Activated naive CD4-positive, alpha-beta T cell treated with anti-CD3 and anti-CD28 coated beads, Interleukin-2, amount 10 ng/mL, durations not matched to agents 7 days and 5 days (primary cell): ENCODE measurements at regions not wholly inside any gene's neighbourhood (a gene's known extent, or its start where the extent isn't known, plus 50 kb on each side); places are given as distances from the start of the nearest gene placed in this dataset.

Experiments
- CTCF ChIA-PET: fragments of 350-600 bp; sonication (Branson Sonifier 250); formaldehyde crosslinking; loops from one replicate; lab custom pipeline; 2021; ENCODE audit warnings: antibody characterized with exemption; lab: Charles Lee
- DNase-seq: peaks from one replicate; pipeline ENCODE4 v3.0.0-alpha.2; 2020
- H3K27ac Mint-ChIP-seq: one replicate; pipeline ENCODE4 v1.8.0; 2021; ENCODE audit warnings: mild to moderate bottlenecking, moderate library complexity, mixed read lengths
- H3K27me3 Mint-ChIP-seq: one replicate; pipeline ENCODE4 v1.8.0; 2021; ENCODE audit warnings: mild to moderate bottlenecking, mixed read lengths
- H3K36me3 Mint-ChIP-seq: one replicate; pipeline ENCODE4 v1.8.0; 2021; ENCODE audit warnings: mixed read lengths
- H3K4me1 Mint-ChIP-seq: one replicate; pipeline ENCODE4 v1.8.0; 2021; ENCODE audit warnings: mixed read lengths
- H3K4me3 Mint-ChIP-seq: one replicate; pipeline ENCODE4 v1.8.0; 2021; ENCODE audit warnings: mild to moderate bottlenecking, moderate library complexity, mixed read lengths
- H3K9me3 Mint-ChIP-seq: one replicate; pipeline ENCODE4 v1.8.0; 2021; ENCODE audit warnings: mixed read lengths

DNA sequence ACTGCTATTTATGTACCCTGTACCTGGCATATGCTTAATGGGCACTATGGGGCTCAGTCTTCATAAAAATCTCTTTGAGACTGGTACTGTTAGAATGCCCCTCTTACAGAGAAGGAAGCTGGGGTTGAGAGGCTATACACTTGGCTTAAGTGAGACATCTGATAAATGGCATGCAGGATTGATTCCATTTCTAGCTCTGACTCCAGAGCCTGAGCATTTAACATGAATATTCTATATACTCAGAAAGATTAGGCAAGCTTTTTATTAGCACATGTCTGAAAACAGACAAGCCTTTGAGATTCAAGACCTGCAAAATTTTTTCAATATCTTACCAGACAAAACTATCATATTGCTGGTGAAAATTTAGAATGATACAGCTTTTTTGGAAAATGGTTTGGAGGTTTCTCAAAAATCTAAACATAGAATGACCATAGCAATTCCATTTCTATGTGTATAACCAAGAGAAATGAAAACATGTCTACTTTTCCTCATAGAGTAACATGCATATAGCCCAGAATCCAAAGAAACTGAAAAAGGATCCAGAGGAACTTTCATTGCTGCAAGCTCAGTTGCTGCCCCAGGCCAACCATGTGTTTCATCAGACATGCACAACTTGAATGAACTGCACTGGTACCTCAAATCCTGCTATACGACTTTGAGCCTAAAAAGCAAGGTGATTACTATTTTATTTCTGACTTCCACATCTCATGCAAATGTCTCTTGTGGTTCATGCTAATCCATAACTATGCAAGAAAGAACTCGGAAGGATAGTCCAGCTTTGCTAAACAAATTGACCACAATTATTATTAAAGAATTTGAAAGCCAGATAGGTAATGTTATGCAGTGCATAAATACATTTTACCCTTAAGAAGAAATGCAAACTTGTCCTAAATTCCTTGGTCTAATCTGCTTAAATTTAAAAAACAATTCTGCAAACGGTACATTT is 389.0 kb upstream of the GRIA1 start:
- Mint-ChIP-seq H3K27ac (no peak overlapping the region), H3K4me1 (no peaks in the 10 kb centered on the region), H3K27me3 (no peaks in the 10 kb centered on the region), H3K36me3 (no peaks in the 10 kb centered on the region), H3K4me3 (no peak overlapping the region), H3K9me3 (peaks cover 4% of the 10 kb centered on the region)
- DNase-seq, result no peak
- CTCF ChIA-PET, result no interaction called here

DNA sequence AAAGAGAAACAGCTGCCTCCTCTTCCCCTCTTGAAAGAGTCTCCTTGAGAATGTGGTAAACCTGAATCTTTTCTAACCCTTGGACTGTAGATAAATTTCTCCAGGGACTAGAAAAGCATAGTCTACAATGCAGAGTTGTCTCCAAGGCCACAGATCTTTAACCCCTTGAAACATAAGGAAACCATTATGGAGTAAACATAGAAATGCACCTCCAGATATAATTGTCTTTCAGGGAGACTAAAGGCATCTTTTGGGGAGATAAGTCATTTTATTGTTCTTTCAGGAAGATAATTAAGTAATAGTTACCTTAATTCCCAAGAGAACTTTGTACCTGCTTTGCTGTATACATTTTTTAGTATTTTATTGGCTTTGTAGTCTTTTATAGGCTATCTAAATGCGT is 373.6 kb upstream of the GRIA1 start:
- DNase-seq, result no peak
- H3K4me1 Mint-ChIP-seq, result no peaks in the 10 kb centered on the region
- H3K4me3 Mint-ChIP-seq, result no peak overlapping the region
- CTCF ChIA-PET, result no interaction called here
- H3K36me3 Mint-ChIP-seq, result no peaks in the 10 kb centered on the region
- H3K27me3 Mint-ChIP-seq, result no peaks in the 10 kb centered on the region
- no peak overlapping the region for H3K27ac Mint-ChIP-seq
- peaks cover 2% of the 10 kb centered on the region for H3K9me3 Mint-ChIP-seq

DNA sequence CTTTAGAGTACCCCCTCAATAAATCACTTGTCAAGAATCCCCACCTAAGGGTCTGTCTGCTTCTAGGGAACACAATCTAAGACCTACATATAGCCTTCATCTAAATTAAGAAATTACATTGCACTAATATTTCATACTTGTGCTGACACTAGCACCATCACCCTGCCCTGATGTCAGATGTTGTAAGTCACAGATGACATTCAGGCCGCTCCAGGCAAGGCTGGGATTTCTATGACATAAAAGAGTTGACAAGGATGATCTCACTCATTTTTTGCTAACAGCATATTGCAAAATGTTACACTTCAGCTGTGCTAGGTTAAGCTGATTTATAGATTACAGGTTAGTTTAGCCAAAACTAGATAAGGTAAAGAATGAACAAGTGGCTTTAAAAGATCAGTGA is 372.5 kb upstream of the GRIA1 start:
- Mint-ChIP-seq H3K9me3 (peaks cover 2% of the 10 kb centered on the region), H3K27ac (no peak overlapping the region), H3K27me3 (no peaks in the 10 kb centered on the region), H3K4me3 (no peak overlapping the region), H3K4me1 (no peaks in the 10 kb centered on the region), H3K36me3 (no peaks in the 10 kb centered on the region)
- CTCF ChIA-PET, result no interaction called here
- no peak for DNase-seq

DNA sequence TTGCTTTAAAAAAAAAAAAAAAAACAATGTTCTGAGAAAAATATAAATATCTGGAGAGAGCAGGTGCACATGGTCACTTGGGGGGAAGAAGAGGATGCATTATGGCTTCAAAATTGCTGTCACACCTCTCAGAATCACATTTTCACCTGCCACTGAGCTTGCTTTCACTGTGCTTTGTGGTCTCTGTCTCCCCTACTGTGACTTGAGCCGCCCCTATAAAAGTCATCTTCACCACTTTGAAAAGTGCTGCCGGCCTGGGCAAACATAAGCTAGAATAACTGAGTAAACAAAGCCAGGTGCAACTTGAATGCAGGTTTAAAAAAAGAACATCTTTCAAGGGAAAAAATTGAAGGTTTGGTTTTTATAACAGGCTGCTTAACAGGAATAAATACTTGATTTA is 368.1 kb upstream of the GRIA1 start:
- CTCF ChIA-PET, result no interaction called here
- no peak overlapping the region for H3K4me3 Mint-ChIP-seq
- H3K36me3 Mint-ChIP-seq, result no peaks in the 10 kb centered on the region
- no peaks in the 10 kb centered on the region for H3K4me1 Mint-ChIP-seq
- H3K27me3 Mint-ChIP-seq, result no peaks in the 10 kb centered on the region
- peaks cover 2% of the 10 kb centered on the region for H3K9me3 Mint-ChIP-seq
- no peak overlapping the region for H3K27ac Mint-ChIP-seq
- DNase-seq, result no peak

DNA sequence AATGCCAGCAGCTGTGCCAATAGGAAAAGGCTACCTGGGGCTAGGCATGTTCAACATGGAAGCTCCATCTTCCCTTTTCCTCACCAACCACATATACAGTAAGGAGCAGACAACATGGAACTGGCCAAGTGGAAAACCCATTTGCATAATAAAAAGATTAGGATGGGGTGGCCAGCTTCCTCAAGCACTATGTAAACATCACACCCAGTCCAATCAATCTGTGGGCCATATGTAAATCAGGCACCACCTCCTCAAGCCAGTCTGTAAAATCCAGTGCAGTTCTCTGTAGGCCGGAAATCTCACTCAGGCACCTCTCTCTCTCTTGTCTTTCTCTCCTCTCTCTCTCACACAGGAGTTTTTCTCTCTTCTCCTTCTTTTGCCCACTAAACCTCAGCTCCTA is 360.2 kb upstream of the GRIA1 start:
- Mint-ChIP-seq H3K36me3 (no peaks in the 10 kb centered on the region), H3K4me1 (no peaks in the 10 kb centered on the region)
- CTCF ChIA-PET, result no interaction called here

DNA sequence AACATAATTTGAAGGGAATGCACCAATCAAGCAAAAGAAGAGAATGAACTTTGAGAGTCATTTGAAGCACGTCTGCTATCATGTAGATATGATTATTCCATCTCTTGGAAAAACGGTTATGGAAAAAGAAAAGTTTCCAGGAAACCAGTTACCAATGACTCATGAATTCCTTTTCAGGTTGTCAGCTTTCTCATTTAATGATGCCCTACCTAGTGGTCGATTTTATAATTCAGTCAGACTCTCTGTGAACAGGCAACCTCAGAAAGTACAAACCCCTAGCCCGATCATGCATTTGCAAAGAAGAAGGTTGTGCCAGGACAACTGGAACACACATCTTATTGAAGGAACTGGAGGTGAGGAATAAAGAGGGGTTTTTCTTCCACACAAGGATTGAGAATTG is 355.1 kb upstream of the GRIA1 start:
- CTCF ChIA-PET, result no interaction called here
- H3K4me1 Mint-ChIP-seq, result no peaks in the 10 kb centered on the region
- H3K27ac Mint-ChIP-seq, result no peak overlapping the region
- no peak overlapping the region for H3K4me3 Mint-ChIP-seq
- no peaks in the 10 kb centered on the region for H3K27me3 Mint-ChIP-seq
- no peaks in the 10 kb centered on the region for H3K9me3 Mint-ChIP-seq
- no peak for DNase-seq
- H3K36me3 Mint-ChIP-seq, result no peaks in the 10 kb centered on the region

More for the DNA sequence above, 360.2 kb upstream of the GRIA1 start:
- Mint-ChIP-seq H3K4me3 (no peak overlapping the region), H3K9me3 (no peaks in the 10 kb centered on the region), H3K27ac (no peak overlapping the region), H3K27me3 (no peaks in the 10 kb centered on the region)
- DNase-seq, result no peak

DNA sequence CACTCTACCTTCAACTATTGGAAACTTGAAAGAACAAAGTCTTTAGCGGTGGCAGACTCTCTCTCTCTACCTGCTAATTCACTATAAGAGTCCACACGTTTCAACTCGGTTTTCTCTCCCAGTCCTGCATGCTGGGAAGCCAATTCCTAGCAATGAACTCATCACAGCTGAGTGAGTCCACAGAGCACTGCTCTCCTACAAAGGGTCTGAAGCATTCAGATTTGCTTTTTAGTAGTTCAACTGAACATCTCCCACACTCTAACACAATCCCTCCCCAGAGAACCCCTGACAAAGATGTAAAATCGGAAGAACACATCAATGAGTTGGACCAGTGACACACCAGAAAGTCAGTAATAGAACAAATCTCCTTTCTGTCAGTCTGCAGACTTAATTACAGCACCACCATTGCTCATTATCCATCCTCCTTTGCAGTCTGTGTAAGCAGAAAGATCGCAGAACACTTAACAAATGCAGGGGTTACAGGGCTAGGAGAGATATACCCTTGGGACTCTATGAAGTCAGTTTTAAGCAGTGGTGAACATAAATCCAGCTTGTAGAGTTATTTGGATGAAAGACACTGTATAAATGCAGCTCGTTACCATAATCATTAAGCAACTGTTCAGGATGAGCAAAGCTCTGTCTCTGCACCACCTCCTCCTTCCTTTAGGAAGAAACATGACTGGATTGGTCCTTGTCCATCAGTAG is 353.4 kb upstream of the GRIA1 start:
- Mint-ChIP-seq H3K4me1 (no peaks in the 10 kb centered on the region), H3K9me3 (no peaks in the 10 kb centered on the region), H3K4me3 (no peak overlapping the region), H3K27ac (no peak overlapping the region), H3K36me3 (no peaks in the 10 kb centered on the region), H3K27me3 (no peaks in the 10 kb centered on the region)
- CTCF ChIA-PET, result no interaction called here
- no peak for DNase-seq

DNA sequence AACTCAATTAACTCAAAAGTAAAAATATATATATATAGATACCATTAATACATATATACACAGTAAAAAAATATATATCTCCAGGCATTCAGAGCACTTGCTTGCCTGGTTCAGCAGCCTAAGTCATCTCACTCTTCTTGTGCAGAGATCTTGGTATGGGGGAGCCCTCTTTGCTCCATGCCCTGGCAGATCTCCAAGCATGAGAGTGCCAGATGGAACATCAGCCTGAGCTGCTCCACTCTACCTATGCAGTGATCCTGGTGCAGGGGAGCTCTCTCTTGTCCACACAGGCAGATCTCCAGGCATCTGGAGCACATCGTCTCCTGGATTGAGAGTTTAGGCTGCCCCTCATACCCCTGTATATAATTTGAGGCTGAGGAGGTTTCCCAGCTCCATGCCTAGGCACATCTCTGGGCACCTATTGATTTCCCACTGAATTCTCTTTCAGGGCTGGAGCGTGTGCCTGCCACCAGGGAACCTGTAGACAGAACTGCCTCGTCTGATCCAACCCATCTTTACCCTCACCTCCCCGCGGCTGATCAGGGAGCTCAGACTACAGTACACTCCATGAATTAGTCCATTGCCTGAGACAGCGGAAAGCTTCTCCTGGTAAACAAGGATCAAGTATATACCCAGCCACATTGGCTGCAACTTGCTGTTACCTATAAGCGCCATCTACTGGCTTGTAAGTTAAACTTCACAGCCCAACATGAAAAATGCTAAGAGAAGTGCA is 342.4 kb upstream of the GRIA1 start:
- H3K27me3 Mint-ChIP-seq, result no peaks in the 10 kb centered on the region
- no peak overlapping the region for H3K27ac Mint-ChIP-seq
- H3K9me3 Mint-ChIP-seq, result peaks cover 12% of the 10 kb centered on the region
- H3K4me1 Mint-ChIP-seq, result no peaks in the 10 kb centered on the region
- CTCF ChIA-PET, result interaction anchor here (0.8 to 1.1 kb wide), 3 partner anchors 22 to 616 kb away, joined by 3 read pairs; no protein-coding TSS in a partner anchor
- DNase-seq, result no peak
- no peaks in the 10 kb centered on the region for H3K36me3 Mint-ChIP-seq
- no peak overlapping the region for H3K4me3 Mint-ChIP-seq

DNA sequence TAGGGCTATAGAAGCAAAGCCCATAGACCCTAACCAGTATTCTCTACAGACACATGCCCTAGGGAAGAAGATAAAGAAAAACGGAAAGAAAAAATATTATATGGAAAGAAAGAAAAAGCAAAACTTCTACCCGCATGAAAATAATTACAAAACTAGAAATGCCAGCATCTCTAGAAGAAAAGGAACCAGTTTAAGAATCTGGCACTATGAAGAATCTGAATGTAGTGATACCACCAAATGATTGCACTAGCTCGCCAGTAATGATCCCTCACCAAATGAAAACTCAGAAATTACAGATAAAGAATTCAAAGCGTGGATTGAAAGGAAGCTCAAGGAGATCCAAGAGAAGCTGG is 341.9 kb upstream of the GRIA1 start:
- Mint-ChIP-seq H3K27ac (no peak overlapping the region), H3K9me3 (peaks cover 10% of the 10 kb centered on the region), H3K4me3 (no peak overlapping the region), H3K27me3 (no peaks in the 10 kb centered on the region), H3K36me3 (no peaks in the 10 kb centered on the region), H3K4me1 (no peaks in the 10 kb centered on the region)
- DNase-seq, result no peak
- CTCF ChIA-PET, result interaction anchor here (1.1 kb wide), 2 partner anchors 21 to 616 kb away, joined by 3 read pairs; no protein-coding TSS in a partner anchor

DNA sequence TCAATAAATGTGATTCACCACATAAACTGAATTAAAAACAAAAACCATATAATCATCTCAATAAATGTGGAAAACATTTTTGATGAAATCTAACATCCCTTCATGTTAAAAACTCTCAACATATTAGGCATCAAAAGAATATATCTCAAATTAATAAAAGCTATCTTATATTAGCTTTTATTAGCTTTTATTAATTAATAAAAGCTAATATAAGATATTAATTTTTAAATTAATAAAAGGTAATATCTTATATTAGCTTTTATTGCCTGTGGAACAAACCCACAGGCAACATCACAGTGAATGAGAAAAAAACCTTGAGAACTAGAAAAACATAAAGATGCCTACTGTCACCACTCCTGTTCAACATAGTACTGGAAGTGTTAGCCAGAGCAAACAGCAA is 338.9 kb upstream of the GRIA1 start:
- no peaks in the 10 kb centered on the region for H3K36me3 Mint-ChIP-seq
- no peaks in the 10 kb centered on the region for H3K27me3 Mint-ChIP-seq
- no peak for DNase-seq
- no peak overlapping the region for H3K4me3 Mint-ChIP-seq
- H3K27ac Mint-ChIP-seq, result no peak overlapping the region
- CTCF ChIA-PET, result interaction anchor here (0.7 kb wide), 1 partner anchor 619 kb away, joined by 3 read pairs; no protein-coding TSS in a partner anchor
- peaks cover 6% of the 10 kb centered on the region for H3K9me3 Mint-ChIP-seq
- no peaks in the 10 kb centered on the region for H3K4me1 Mint-ChIP-seq

DNA sequence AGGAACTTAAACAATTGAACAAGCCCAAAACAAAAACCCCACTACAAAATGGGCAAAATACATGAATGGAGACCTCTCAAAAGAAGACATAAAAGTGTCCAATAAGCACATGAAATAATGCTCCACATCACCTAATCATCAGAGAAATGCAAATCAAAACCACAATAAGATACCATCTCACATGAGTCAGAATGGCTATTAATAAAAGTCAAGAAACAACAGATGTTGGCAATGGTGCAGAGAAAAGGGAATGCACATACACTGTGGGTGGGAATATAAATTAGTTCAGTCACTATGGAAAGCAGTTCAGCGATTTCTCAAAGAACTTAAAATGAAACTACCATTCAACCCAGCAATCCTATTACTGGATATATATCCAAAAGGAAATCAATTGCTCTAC is 337.4 kb upstream of the GRIA1 start:
- Mint-ChIP-seq H3K9me3 (peaks cover 8% of the 10 kb centered on the region), H3K4me1 (no peaks in the 10 kb centered on the region)
- no peak for DNase-seq

DNA sequence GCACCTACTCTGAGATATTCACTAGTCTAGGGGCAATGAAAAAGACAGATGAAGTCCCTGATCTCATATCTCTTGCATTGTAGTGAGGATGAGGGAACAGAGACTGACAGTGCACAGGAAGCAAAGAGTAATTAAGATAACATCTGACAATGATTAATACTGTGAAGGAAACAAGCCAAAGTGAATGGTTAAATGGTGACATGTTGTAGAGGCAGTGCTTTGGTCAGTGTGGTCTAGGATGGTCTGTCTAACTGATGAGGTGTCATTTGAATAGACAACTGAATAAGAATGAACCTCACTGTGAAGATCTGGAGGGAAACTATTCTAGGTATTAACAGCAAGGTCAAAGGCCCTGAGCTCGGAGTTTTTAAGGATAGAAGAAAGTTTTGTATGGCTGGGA is 333.3 kb upstream of the GRIA1 start:
- no peak overlapping the region for H3K27ac Mint-ChIP-seq
- CTCF ChIA-PET, result no interaction called here
- H3K4me3 Mint-ChIP-seq, result no peak overlapping the region
- H3K4me1 Mint-ChIP-seq, result no peaks in the 10 kb centered on the region
- H3K36me3 Mint-ChIP-seq, result no peaks in the 10 kb centered on the region
- H3K27me3 Mint-ChIP-seq, result no peaks in the 10 kb centered on the region
- H3K9me3 Mint-ChIP-seq, result peaks cover 2% of the 10 kb centered on the region
- DNase-seq, result no peak

More for the DNA sequence above, 337.4 kb upstream of the GRIA1 start:
- CTCF ChIA-PET, result no interaction called here
- Mint-ChIP-seq H3K27me3 (no peaks in the 10 kb centered on the region), H3K27ac (no peak overlapping the region), H3K4me3 (no peak overlapping the region), H3K36me3 (no peaks in the 10 kb centered on the region)

DNA sequence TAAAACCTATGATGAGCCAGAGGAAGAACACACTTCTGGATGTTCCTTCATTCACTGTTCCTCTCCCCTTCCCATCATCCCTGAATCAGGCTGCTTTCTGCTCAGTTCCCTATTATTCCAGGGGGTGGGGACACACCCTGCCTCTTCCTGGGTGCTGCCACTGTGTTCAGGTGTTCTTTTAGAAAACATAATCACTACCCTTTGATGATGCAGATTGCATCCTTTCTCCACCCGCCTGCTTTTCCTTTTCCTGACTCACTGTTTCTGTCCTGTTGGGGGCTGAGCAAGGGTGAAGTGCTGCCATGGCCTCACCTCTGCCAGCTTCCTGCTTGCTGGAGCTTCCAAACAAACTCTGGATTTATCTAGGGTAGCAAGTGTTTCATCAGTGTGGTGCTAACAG is 331.9 kb upstream of the GRIA1 start:
- H3K27ac Mint-ChIP-seq, result no peak overlapping the region
- no peaks in the 10 kb centered on the region for H3K27me3 Mint-ChIP-seq
- H3K36me3 Mint-ChIP-seq, result no peaks in the 10 kb centered on the region
- DNase-seq, result no peak
- no peak overlapping the region for H3K4me3 Mint-ChIP-seq
- H3K9me3 Mint-ChIP-seq, result peaks cover 3% of the 10 kb centered on the region
- CTCF ChIA-PET, result no interaction called here
- no peaks in the 10 kb centered on the region for H3K4me1 Mint-ChIP-seq

DNA sequence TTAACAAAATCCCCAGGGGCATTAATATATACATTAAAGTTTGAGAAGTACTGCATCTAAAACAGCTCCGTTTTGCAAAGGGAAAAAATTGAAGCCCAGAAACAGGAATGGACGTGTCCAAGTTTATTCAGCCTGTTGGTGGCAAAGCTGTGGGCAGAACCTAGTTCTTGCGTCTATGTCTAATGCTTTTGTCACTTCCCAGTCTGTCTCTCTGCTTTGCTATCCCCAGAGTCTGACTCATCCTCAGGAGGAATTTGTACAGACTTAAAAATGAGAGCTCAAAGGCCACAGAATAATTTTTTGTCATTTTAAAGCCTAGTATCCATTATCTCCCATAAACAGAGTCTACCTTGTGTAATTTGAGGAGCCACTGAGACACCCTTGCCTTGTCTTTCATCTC is 330.9 kb upstream of the GRIA1 start:
- no peak overlapping the region for H3K27ac Mint-ChIP-seq
- H3K4me1 Mint-ChIP-seq, result no peaks in the 10 kb centered on the region
- H3K36me3 Mint-ChIP-seq, result no peaks in the 10 kb centered on the region
- no peak for DNase-seq
- no peak overlapping the region for H3K4me3 Mint-ChIP-seq
- H3K27me3 Mint-ChIP-seq, result no peaks in the 10 kb centered on the region
- CTCF ChIA-PET, result no interaction called here
- H3K9me3 Mint-ChIP-seq, result peaks cover 3% of the 10 kb centered on the region
